Neural progenitor cell (in vitro differentiated cells): ENCODE measurements at regions not wholly inside any gene's neighbourhood (a gene's known extent, or its start where the extent isn't known, plus 50 kb on each side); places are given as distances from the start of the nearest gene placed in this dataset.

Experiments
- DNase-seq: peaks from one replicate; pipeline ENCODE4 v3.0.0-alpha.2; 2016; ENCODE audit warnings: low spot score
- H2AFZ ChIP-seq: fragments of 200-600 bp; sonication (generic); replicated peaks from 2 replicates; pipeline ENCODE4 v1.6.1; 2016; ENCODE audit warnings: antibody characterized with exemption
- H3F3A ChIP-seq: fragments of 200-600 bp; sonication (generic); 2 replicates; pipeline ENCODE4 v1.6.1; 2016; ENCODE audit warnings: antibody characterized with exemption, low read depth
- H3K27ac ChIP-seq: fragments of 200-600 bp; sonication (generic); 2 replicates; pipeline ENCODE4 v1.5.1; 2016; ENCODE audit warnings: mild to moderate bottlenecking
- H3K27me3 ChIP-seq: fragments of 200-600 bp; sonication (generic); 2 replicates; pipeline ENCODE4 v1.6.1; 2016; ENCODE audit warnings: mild to moderate bottlenecking, moderate library complexity
- H3K36me3 ChIP-seq: fragments of 200-600 bp; sonication (generic); 2 replicates; pipeline ENCODE4 v1.5.1; 2016
- H3K4me1 ChIP-seq: fragments of 200-600 bp; sonication (generic); 2 replicates; pipeline ENCODE4 v1.6.1; 2016; ENCODE audit warnings: mixed run types
- H3K4me2 ChIP-seq: fragments of 200-600 bp; sonication (generic); 2 replicates; pipeline ENCODE4 v1.6.1; 2016
- H3K4me3 ChIP-seq: fragments of 200-600 bp; sonication (generic); 2 replicates; pipeline ENCODE4 v1.5.1; 2016
- H3K79me2 ChIP-seq: fragments of 200-600 bp; sonication (generic); 2 replicates; pipeline ENCODE4 v1.6.1; 2016; ENCODE audit warnings: low read depth
- H3K9ac ChIP-seq: fragments of 200-600 bp; sonication (generic); 2 replicates; pipeline ENCODE4 v1.6.1; 2016
- H3K9me3 ChIP-seq: fragments of 200-600 bp; sonication (generic); 2 replicates; pipeline ENCODE4 v1.5.1; 2016; ENCODE audit warnings: low read depth
- H4K20me1 ChIP-seq: fragments of 200-600 bp; sonication (generic); 2 replicates; pipeline ENCODE4 v1.6.1; 2016; ENCODE audit warnings: low read depth
- H3K27ac Mint-ChIP-seq: 3 replicates; pipeline ENCODE4 v1.8.0; 2021; ENCODE audit warnings: mixed read lengths
- H3K27me3 Mint-ChIP-seq: 2 replicates; pipeline ENCODE4 v1.8.0; 2022; ENCODE audit warnings: low read depth, mild to moderate bottlenecking, inconsistent platforms, moderate library complexity, mixed read lengths; ENCODE audit not compliant: insufficient read depth
- H3K36me3 Mint-ChIP-seq: 3 replicates; pipeline ENCODE4 v1.8.0; 2021; ENCODE audit warnings: mixed read lengths
- H3K4me1 Mint-ChIP-seq: 3 replicates; pipeline ENCODE4 v1.8.0; 2021; ENCODE audit warnings: mixed read lengths
- H3K4me3 Mint-ChIP-seq: 3 replicates; pipeline ENCODE4 v1.8.0; 2021; ENCODE audit warnings: mild to moderate bottlenecking, moderate library complexity, mixed read lengths
- H3K9me3 Mint-ChIP-seq: 3 replicates; pipeline ENCODE4 v1.8.0; 2020; ENCODE audit warnings: mixed read lengths
- CTCF ChIP-seq: fragments of 200-600 bp; sonication (generic); IDR thresholded peaks from 2 replicates; pipeline ENCODE4 v1.5.1; 2017; ENCODE audit warnings: antibody characterized with exemption, mild to moderate bottlenecking
- EZH2 ChIP-seq: fragments of 200-600 bp; sonication (generic); IDR thresholded peaks from 2 replicates; pipeline ENCODE4 v1.6.1; 2017; ENCODE audit warnings: antibody characterized with exemption, mild to moderate bottlenecking, moderate library complexity
- EZH2phosphoT487 ChIP-seq: fragments of 200-600 bp; sonication (generic); IDR thresholded peaks from 2 replicates; pipeline ENCODE4 v1.6.1; 2017; ENCODE audit warnings: antibody characterized with exemption

GRCh38 chr11:19499026-19499669 lies 213.5 kb upstream of the NAV2 start:
- Mint-ChIP-seq H3K36me3 (no peaks in the 10 kb centered on the region), H3K4me1 (peaks cover 11% of the 10 kb centered on the region), H3K9me3 (no peaks in the 10 kb centered on the region), H3K4me3 (no peak overlapping the region), H3K27me3 (peaks cover 2% of the 10 kb centered on the region), H3K27ac (no peak overlapping the region)
- H3K4me2 ChIP-seq: no peak overlapping the region
- H3F3A ChIP-seq: no peaks in the 10 kb centered on the region
- H3K9me3 ChIP-seq: no peaks in the 10 kb centered on the region
- no peak overlapping the region for H3K9ac ChIP-seq
- H3K4me1 ChIP-seq: no peaks in the 10 kb centered on the region
- no peaks in the 10 kb centered on the region for H4K20me1 ChIP-seq
- no peak for TF ChIP-seq EZH2
- TF ChIP-seq EZH2phosphoT487: no peak
- TF ChIP-seq CTCF: no peak
- no peak overlapping the region for H3K4me3 ChIP-seq
- no peaks in the 10 kb centered on the region for H3K79me2 ChIP-seq
- no peaks in the 10 kb centered on the region for H3K36me3 ChIP-seq
- H2AFZ ChIP-seq: no peak overlapping the region
- DNase-seq: no peak
- H3K27me3 ChIP-seq: no peaks in the 10 kb centered on the region
- H3K27ac ChIP-seq: no peak overlapping the region

GRCh38 chr11:19493446-19494213 lies 219.0 kb upstream of the NAV2 start:
- Histone ChIP-seq H3K36me3 (no peaks in the 10 kb centered on the region), H3K27me3 (peaks cover 29% of the 10 kb centered on the region), H3K9ac (no peak overlapping the region), H3K9me3 (no peaks in the 10 kb centered on the region), H3K27ac (no peak overlapping the region), H2AFZ (no peak overlapping the region), H3F3A (no peaks in the 10 kb centered on the region), H3K79me2 (no peaks in the 10 kb centered on the region), H3K4me3 (no peak overlapping the region), H4K20me1 (no peaks in the 10 kb centered on the region), H3K4me2 (no peak overlapping the region), H3K4me1 (no peaks in the 10 kb centered on the region)
- Mint-ChIP-seq H3K9me3 (peaks cover 8% of the 10 kb centered on the region), H3K4me1 (peaks cover 21% of the 10 kb centered on the region), H3K27ac (peak overlapping the region; percentile 24), H3K27me3 (peaks cover 2% of the 10 kb centered on the region), H3K36me3 (no peaks in the 10 kb centered on the region), H3K4me3 (peak overlapping the region; percentile 33)
- TF ChIP-seq CTCF: no peak
- no peak for TF ChIP-seq EZH2
- TF ChIP-seq EZH2phosphoT487: no peak
- peak; percentile 15 for DNase-seq

GRCh38 chr11:19482319-19483100 lies 230.1 kb upstream of the NAV2 start:
- no peak overlapping the region for H3K4me3 ChIP-seq
- H2AFZ ChIP-seq: no peak overlapping the region
- peaks cover 4% of the 10 kb centered on the region for H3K27me3 ChIP-seq
- no peaks in the 10 kb centered on the region for H3F3A ChIP-seq
- H3K27me3 Mint-ChIP-seq: peaks cover 13% of the 10 kb centered on the region
- DNase-seq: no peak
- no peak for TF ChIP-seq EZH2
- TF ChIP-seq CTCF: no peak
- no peak for TF ChIP-seq EZH2phosphoT487
- no peaks in the 10 kb centered on the region for H3K36me3 ChIP-seq
- H3K36me3 Mint-ChIP-seq: no peaks in the 10 kb centered on the region
- H4K20me1 ChIP-seq: no peaks in the 10 kb centered on the region
- H3K27ac Mint-ChIP-seq: no peak overlapping the region
- no peaks in the 10 kb centered on the region for H3K9me3 ChIP-seq
- no peak overlapping the region for H3K9ac ChIP-seq
- peaks cover 37% of the 10 kb centered on the region for H3K4me1 Mint-ChIP-seq
- H3K4me2 ChIP-seq: no peak overlapping the region
- no peaks in the 10 kb centered on the region for H3K9me3 Mint-ChIP-seq
- H3K79me2 ChIP-seq: no peaks in the 10 kb centered on the region
- H3K4me3 Mint-ChIP-seq: no peak overlapping the region
- peaks cover 6% of the 10 kb centered on the region for H3K4me1 ChIP-seq
- no peak overlapping the region for H3K27ac ChIP-seq
